GM23338 (cell line): ENCODE measurements at regions not wholly inside any gene's neighbourhood (a gene's known extent, or its start where the extent isn't known, plus 50 kb on each side); places are given as distances from the start of the nearest gene placed in this dataset.
"Not testable (repeated sequence)": the region's sequence is repeated elsewhere in the genome, so short reads cannot be mapped to it uniquely, and the experiment has no call there.

Experiments
- ATAC-seq: fragments of 200-7000 bp; cut with Tn5 transposase; 3 replicates; pipeline ENCODE4 v1.9.1; 2020
- DNase-seq: peaks from one replicate; pipeline ENCODE4 v3.0.0-alpha.2; 2015; ENCODE audit warnings: low spot score
- H2AFZ ChIP-seq: fragments of 200-600 bp; sonication (generic); 2 replicates; pipeline ENCODE4 v1.8.0; 2016; ENCODE audit warnings: antibody characterized with exemption, mild to moderate bottlenecking, moderate library complexity
- H3F3A ChIP-seq: fragments of 200-600 bp; sonication (generic); replicated peaks from 2 replicates; pipeline ENCODE4 v1.8.0; 2017; ENCODE audit warnings: antibody characterized with exemption, mixed run types, low read depth
- H3K27ac ChIP-seq: fragments of 200-600 bp; sonication (generic); 2 replicates; pipeline ENCODE4 v1.6.1; 2016; ENCODE audit warnings: low read depth
- H3K27me3 ChIP-seq: fragments of 200-600 bp; sonication (generic); 2 replicates; pipeline ENCODE4 v1.8.0; 2016; ENCODE audit warnings: mild to moderate bottlenecking, mixed run types, moderate library complexity; ENCODE audit not compliant: insufficient read depth
- H3K36me3 ChIP-seq: fragments of 200-600 bp; sonication (generic); 2 replicates; pipeline ENCODE4 v1.8.0; 2016; ENCODE audit warnings: mild to moderate bottlenecking; ENCODE audit not compliant: insufficient read depth
- H3K4me1 ChIP-seq: fragments of 200-600 bp; sonication (generic); 2 replicates; pipeline ENCODE4 v1.8.0; 2016; ENCODE audit warnings: mild to moderate bottlenecking, moderate library complexity; ENCODE audit not compliant: insufficient read depth
- H3K4me2 ChIP-seq: fragments of 200-600 bp; sonication (generic); 2 replicates; pipeline ENCODE4 v1.7.1; 2017; ENCODE audit warnings: mixed run types
- H3K4me3 ChIP-seq: fragments of 200-600 bp; sonication (generic); 2 replicates; pipeline ENCODE4 v1.6.1; 2016; ENCODE audit warnings: mixed run types
- H3K79me2 ChIP-seq: fragments of 200-600 bp; sonication (generic); replicated peaks from 2 replicates; pipeline ENCODE4 v1.8.0; 2017; ENCODE audit warnings: mild to moderate bottlenecking; ENCODE audit not compliant: insufficient read depth
- H3K9me2 ChIP-seq: fragments of 200-600 bp; sonication (generic); 2 replicates; pipeline ENCODE4 v1.8.0; 2017; ENCODE audit not compliant: insufficient read depth
- H4K20me1 ChIP-seq: fragments of 200-600 bp; sonication (generic); replicated peaks from 2 replicates; pipeline ENCODE4 v1.8.0; 2017; ENCODE audit warnings: mild to moderate bottlenecking; ENCODE audit not compliant: insufficient read depth
- H3K27ac Mint-ChIP-seq: 2 replicates; pipeline ENCODE4 v1.8.0; 2020; ENCODE audit warnings: inconsistent platforms, mild to moderate bottlenecking, moderate library complexity, mixed read lengths
- H3K27me3 Mint-ChIP-seq: 3 replicates; pipeline ENCODE4 v1.8.0; 2022; ENCODE audit warnings: low read depth, mild to moderate bottlenecking, moderate library complexity, mixed read lengths, inconsistent platforms; ENCODE audit not compliant: insufficient read depth, poor library complexity
- H3K36me3 Mint-ChIP-seq: 3 replicates; pipeline ENCODE4 v1.8.0; 2021; ENCODE audit warnings: low read depth, mild to moderate bottlenecking, inconsistent platforms, moderate library complexity, mixed read lengths
- H3K4me1 Mint-ChIP-seq: 3 replicates; pipeline ENCODE4 v1.8.0; 2020; ENCODE audit warnings: mild to moderate bottlenecking, inconsistent platforms, mixed read lengths
- H3K4me3 Mint-ChIP-seq: 3 replicates; pipeline ENCODE4 v1.8.0; 2021; ENCODE audit warnings: moderate library complexity, mild to moderate bottlenecking, inconsistent platforms, mixed read lengths
- H3K9me3 Mint-ChIP-seq: 3 replicates; pipeline ENCODE4 v1.8.0; 2020; ENCODE audit warnings: moderate library complexity, mild to moderate bottlenecking, inconsistent platforms, mixed read lengths

DNA sequence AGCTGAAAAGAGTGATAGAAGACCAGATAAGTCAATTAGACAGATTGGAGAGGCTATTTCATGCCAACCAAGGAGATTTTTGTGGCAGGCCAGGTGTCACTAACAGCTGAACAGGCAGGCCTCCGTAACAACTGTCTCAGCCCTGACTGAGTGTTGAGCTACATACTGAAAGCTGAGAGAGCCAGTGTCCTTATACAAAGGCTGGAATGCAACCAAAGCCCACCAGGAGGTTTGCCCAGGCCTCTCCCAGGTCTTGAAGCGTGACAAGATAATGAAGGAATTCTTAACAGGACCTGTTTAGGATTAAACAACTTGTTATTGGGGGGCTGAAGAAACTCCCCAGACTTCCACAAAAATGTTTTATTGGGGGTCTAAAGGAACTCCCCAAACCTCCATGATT, 290.2 kb upstream of the FRG1 start:
- H3K27me3 ChIP-seq, H3K4me1 ChIP-seq, H3K4me3 Mint-ChIP-seq, H3K27me3 Mint-ChIP-seq, H3K4me2 ChIP-seq, H3K27ac ChIP-seq, H3F3A ChIP-seq, H3K9me2 ChIP-seq, H3K4me1 Mint-ChIP-seq, H4K20me1 ChIP-seq, H3K36me3 Mint-ChIP-seq, H2AFZ ChIP-seq, H3K4me3 ChIP-seq, H3K36me3 ChIP-seq, H3K27ac Mint-ChIP-seq, H3K79me2 ChIP-seq: not testable (repeated sequence)
- H3K9me3 Mint-ChIP-seq: peaks cover 57% of the 10 kb centered on the region
- peak; percentile 39 for ATAC-seq
- peak; percentile 32 for DNase-seq

- H3K4me1 Mint-ChIP-seq, H3K79me2 ChIP-seq, H3F3A ChIP-seq, H3K4me3 ChIP-seq, H2AFZ ChIP-seq, H3K27me3 ChIP-seq, H3K36me3 Mint-ChIP-seq, H4K20me1 ChIP-seq, H3K27ac Mint-ChIP-seq, DNase-seq, H3K4me2 ChIP-seq, H3K27me3 Mint-ChIP-seq, H3K36me3 ChIP-seq, H3K9me2 ChIP-seq, H3K4me3 Mint-ChIP-seq, H3K4me1 ChIP-seq: not testable (repeated sequence)
- 0 out of 2 replicates have a peak overlapping the region, but pooled peaks have one; percentile 72 for H3K27ac ChIP-seq
- ATAC-seq: peak; percentile 76
- H3K9me3 Mint-ChIP-seq: peaks cover 54% of the 10 kb centered on the region
Observed at GRCh38 chr4:189653130-189653653, 287.5 kb upstream of the FRG1 start.

DNA sequence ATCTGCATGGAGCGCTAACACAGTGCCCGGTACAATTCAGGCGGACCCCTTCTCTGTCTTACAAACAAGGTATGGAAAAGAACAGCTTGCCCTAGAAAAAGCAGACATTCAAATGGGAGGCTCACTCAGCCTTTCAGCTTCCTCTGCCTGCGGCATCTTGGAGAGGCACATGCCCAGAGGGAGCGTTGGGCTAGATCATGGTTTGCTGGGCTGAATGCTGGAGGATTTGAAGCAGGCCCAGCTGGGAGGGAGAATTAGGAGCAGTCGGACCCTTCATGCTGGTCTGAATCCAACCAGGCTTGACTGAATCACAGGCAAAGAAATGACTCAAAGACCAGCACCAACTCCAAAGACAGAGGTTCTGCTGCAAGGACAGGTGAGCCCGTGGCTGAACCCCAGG, 286.7 kb upstream of the FRG1 start:
- Histone ChIP-seq H3K4me2 (peak overlapping the region; percentile 31; the same call in 1 of the 2 replicates), H3K27ac (peak overlapping the region; percentile 69; the same call in 1 of the 2 replicates)
- not testable (repeated sequence) for DNase-seq, H3K27me3 Mint-ChIP-seq, H3K79me2 ChIP-seq, H3K4me1 Mint-ChIP-seq, H2AFZ ChIP-seq, H4K20me1 ChIP-seq, H3K36me3 Mint-ChIP-seq, H3K9me2 ChIP-seq, H3K36me3 ChIP-seq, H3F3A ChIP-seq, H3K27ac Mint-ChIP-seq, H3K4me1 ChIP-seq, H3K4me3 Mint-ChIP-seq, H3K27me3 ChIP-seq, H3K4me3 ChIP-seq
- peak; percentile 52 for ATAC-seq
- H3K9me3 Mint-ChIP-seq: peaks cover 54% of the 10 kb centered on the region

DNA sequence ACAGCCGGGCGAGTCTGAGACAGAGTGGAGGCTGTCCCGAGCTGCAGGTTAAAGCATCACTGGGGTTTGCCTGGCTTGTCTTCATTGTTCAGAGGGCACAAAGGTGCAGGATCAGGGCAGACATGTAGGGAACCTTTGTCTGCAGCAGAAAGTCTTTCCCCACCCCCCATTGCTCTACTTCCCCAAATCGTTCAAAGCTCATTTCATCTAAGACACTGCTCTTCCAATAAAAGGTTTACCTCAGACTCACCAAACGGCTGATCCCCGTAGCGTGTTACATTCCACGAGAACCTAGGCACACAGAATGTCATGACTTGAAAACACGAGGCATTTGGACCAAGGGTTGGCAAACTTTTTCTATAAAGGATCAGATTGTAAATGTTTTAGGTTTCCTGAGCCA, 286.3 kb upstream of the FRG1 start:
- H4K20me1 ChIP-seq, H3K36me3 ChIP-seq, H3K4me2 ChIP-seq, H3K27ac ChIP-seq, H3K27me3 ChIP-seq, H2AFZ ChIP-seq, H3K4me1 Mint-ChIP-seq, H3K9me2 ChIP-seq, H3K27ac Mint-ChIP-seq, H3K4me3 Mint-ChIP-seq, H3K27me3 Mint-ChIP-seq, H3F3A ChIP-seq, H3K79me2 ChIP-seq, DNase-seq, H3K4me1 ChIP-seq, H3K4me3 ChIP-seq, H3K36me3 Mint-ChIP-seq: not testable (repeated sequence)
- peak; percentile 30 for ATAC-seq
- H3K9me3 Mint-ChIP-seq: peaks cover 54% of the 10 kb centered on the region

- H2AFZ ChIP-seq, H3K36me3 Mint-ChIP-seq, H3K79me2 ChIP-seq, DNase-seq, H3K4me1 ChIP-seq, H3F3A ChIP-seq, H3K4me2 ChIP-seq, H3K27ac ChIP-seq, H3K27me3 ChIP-seq, H3K27ac Mint-ChIP-seq, H3K4me3 ChIP-seq, H3K36me3 ChIP-seq, H3K4me3 Mint-ChIP-seq, H3K9me2 ChIP-seq, H4K20me1 ChIP-seq, H3K27me3 Mint-ChIP-seq, H3K4me1 Mint-ChIP-seq, ATAC-seq: not testable (repeated sequence)
- peaks cover 53% of the 10 kb centered on the region for H3K9me3 Mint-ChIP-seq
Observed at GRCh38 chr4:189655817-189656216, 284.9 kb upstream of the FRG1 start.
